HEK293T (cell line): ENCODE measurements at regions not wholly inside any gene's neighbourhood (a gene's known extent, or its start where the extent isn't known, plus 50 kb on each side); places are given as distances from the start of the nearest gene placed in this dataset.

Source experiments
- BHLHE40 ChIP-seq: fragments of 450-650 bp; IDR thresholded peaks from 2 replicates; pipeline ENCODE4 v1.6.1; 2016; ENCODE audit warnings: mild to moderate bottlenecking, moderate library complexity, borderline replicate concordance
- SP1 ChIP-seq: fragments of 450-650 bp; IDR thresholded peaks from 2 replicates; pipeline ENCODE4 v1.6.1; 2017
- TF ChIP-seq, protein P1 (sequence below): fragments of 450-650 bp; IDR thresholded peaks from 2 replicates; pipeline ENCODE4 v1.6.1; 2016

- TF ChIP-seq SP1 (no peak), BHLHE40 (no peak)
- TF ChIP-seq, protein P1, sequence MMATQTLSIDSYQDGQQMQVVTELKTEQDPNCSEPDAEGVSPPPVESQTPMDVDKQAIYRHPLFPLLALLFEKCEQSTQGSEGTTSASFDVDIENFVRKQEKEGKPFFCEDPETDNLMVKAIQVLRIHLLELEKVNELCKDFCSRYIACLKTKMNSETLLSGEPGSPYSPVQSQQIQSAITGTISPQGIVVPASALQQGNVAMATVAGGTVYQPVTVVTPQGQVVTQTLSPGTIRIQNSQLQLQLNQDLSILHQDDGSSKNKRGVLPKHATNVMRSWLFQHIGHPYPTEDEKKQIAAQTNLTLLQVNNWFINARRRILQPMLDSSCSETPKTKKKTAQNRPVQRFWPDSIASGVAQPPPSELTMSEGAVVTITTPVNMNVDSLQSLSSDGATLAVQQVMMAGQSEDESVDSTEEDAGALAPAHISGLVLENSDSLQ, result no peak
Measured at GRCh38 chr6:113209315-113209714, 647.8 kb upstream of the MARCKS start.
